Transverse colon (tissue), 4 donors: ENCODE measurements at regions not wholly inside any gene's neighbourhood (a gene's known extent, or its start where the extent isn't known, plus 50 kb on each side); places are given as distances from the start of the nearest gene placed in this dataset.

ENCODE experiments used
- DNase-seq: peaks from one replicate; pipeline ENCODE4 v3.0.0-alpha.2; 2019
- H3K27ac ChIP-seq, 4 donors: fragments of 200-600 bp; sonication (generic); 2 replicates each; pipeline ENCODE4 v1.5.1; 2016 to 2018; ENCODE audit warnings: inconsistent platforms in 4 of 4
- H3K27me3 ChIP-seq: fragments of 200-600 bp; sonication (generic); 2 replicates; pipeline ENCODE4 v1.5.1; 2017; ENCODE audit warnings: inconsistent platforms
- H3K36me3 ChIP-seq, 4 donors: fragments of 200-600 bp; sonication (generic); 2 replicates each; pipeline ENCODE4 v1.5.1; 2017 to 2019; ENCODE audit warnings: inconsistent platforms in 4 of 4
- H3K4me1 ChIP-seq, 4 donors: fragments of 200-600 bp; sonication (generic); 2 replicates each; pipeline ENCODE4 v1.5.1; 2017 to 2020; ENCODE audit warnings: inconsistent platforms in 4 of 4
- H3K4me3 ChIP-seq, 4 donors: fragments of 200-600 bp; sonication (generic); 1 replicate in 1 of 4; 2 replicates in 3 of 4; pipeline versions ENCODE4 v1.5.1 to v1.6.1; 2017 to 2019; ENCODE audit warnings: inconsistent platforms in 4 of 4
- H3K9me3 ChIP-seq, 2 donors: fragments of 200-600 bp; sonication (generic); 2 replicates each; pipeline ENCODE4 v1.5.1; 2017 to 2019; ENCODE audit warnings: inconsistent platforms in 2 of 2
- CTCF ChIP-seq, 5 experiments: fragments of 200-600 bp in 3 of 5; fragments of 450-650 bp in 2 of 5; sonication (generic) in 3 of 5; IDR thresholded peaks; 1 replicate in 2 of 5; 2 replicates in 3 of 5; pipeline ENCODE4 v1.5.1; 2016 to 2017; ENCODE audit warnings: antibody characterized with exemption in 5 of 5, inconsistent platforms in 3 of 5, mild to moderate bottlenecking in 2 of 5, moderate library complexity in 1 of 5
- EP300 ChIP-seq: sonication (generic); formaldehyde crosslinking; IDR thresholded peaks from one replicate; pipeline ENCODE4 v1.6.1; 2017; ENCODE audit warnings: antibody characterized with exemption, low read depth
- POLR2A ChIP-seq: fragments of 450-650 bp; IDR thresholded peaks from one replicate; pipeline ENCODE4 v1.6.1; 2016; ENCODE audit warnings: antibody characterized with exemption, mild to moderate bottlenecking, moderate library complexity
- POLR2AphosphoS5 ChIP-seq, 3 donors: sonication (generic); formaldehyde crosslinking; IDR thresholded peaks; one replicate each; pipeline ENCODE4 v1.6.1; 2016; ENCODE audit warnings: antibody characterized with exemption in 3 of 3
- WGBS, 2 donors: methylation state at CpG; one replicate each; pipeline ENCODE4 v1.1.5; 2018; ENCODE audit warnings: low coverage in 1 of 2; 5-methylcytosine and 5-hydroxymethylcytosine counted together
- in situ Hi-C, 4 donors: fragments of 200-750 bp; cut with MboI; loops; one replicate each; pipeline versions ENCODE4 v1.15.0 to v1.15.1; 2017; ENCODE audit warnings: low sequenced_read_pairs in 3 of 4, low pct_ligation_motif_present in 1 of 4, low pct_unique_long_range_greater_than_20kb in 1 of 4
- intact Hi-C: fragments of 100-400 bp; cut with DNase I; formaldehyde crosslinking; loops from one replicate; pipeline ENCODE4 v1.15.1; 2023; ENCODE audit warnings: low total_unique reads

- Histone ChIP-seq H3K27ac (no peak overlapping the region), H3K4me3 (no peak overlapping the region), H3K27me3 (no peaks in the 10 kb centered on the region), H3K4me1 (no peaks in the 10 kb centered on the region), H3K9me3 (no peaks in the 10 kb centered on the region), H3K36me3 (no peaks in the 10 kb centered on the region)
- in situ Hi-C loops = no loop called here
- intact Hi-C loops = no loop called here
- no peak for TF ChIP-seq CTCF (IDR thresholded peaks at IDR 0.05)
- TF ChIP-seq POLR2AphosphoS5 (IDR thresholded peaks at IDR 0.05) = no peak
- TF ChIP-seq POLR2A = no peak
- TF ChIP-seq EP300 = no peak
- 72 to 81% methylated on average over 2 of the region's 2 CpGs for WGBS, 2 donors
- DNase-seq = no peak
Observed at GRCh38 chr4:131367441-131367840, 1781.7 kb upstream of the PCDH10 start.

GRCh38 chr4:131370846-131371245 lies 1778.2 kb upstream of the PCDH10 start:
- H3K36me3 ChIP-seq = no peaks in the 10 kb centered on the region
- H3K27ac ChIP-seq = no peak overlapping the region
- TF ChIP-seq POLR2AphosphoS5 (IDR thresholded peaks at IDR 0.05) = no peak
- TF ChIP-seq POLR2A = no peak
- TF ChIP-seq CTCF (IDR thresholded peaks at IDR 0.05) = no peak
- no peak for TF ChIP-seq EP300
- no peaks in the 10 kb centered on the region for H3K27me3 ChIP-seq
- no peak overlapping the region for H3K4me3 ChIP-seq
- intact Hi-C loops (no loop called here), in situ Hi-C loops (no loop called here)
- no peaks in the 10 kb centered on the region for H3K9me3 ChIP-seq
- no peak for DNase-seq
- H3K4me1 ChIP-seq = no peaks in the 10 kb centered on the region

- in situ Hi-C loops (no loop called here), intact Hi-C loops (no loop called here)
- Histone ChIP-seq H3K9me3 (no peaks in the 10 kb centered on the region), H3K4me3 (no peak overlapping the region), H3K36me3 (no peaks in the 10 kb centered on the region), H3K27ac (no peak overlapping the region), H3K4me1 (no peaks in the 10 kb centered on the region), H3K27me3 (no peaks in the 10 kb centered on the region)
- DNase-seq = no peak
- 80 to 94% methylated on average over 2 of the region's 2 CpGs for WGBS, 2 donors
- TF ChIP-seq EP300 (no peak), CTCF (IDR thresholded peaks at IDR 0.05) (no peak), POLR2A (no peak), POLR2AphosphoS5 (IDR thresholded peaks at IDR 0.05) (no peak)
Observed at GRCh38 chr4:131381055-131381454, 1768.0 kb upstream of the PCDH10 start.

GRCh38 chr4:131382839-131383238 lies 1766.3 kb upstream of the PCDH10 start:
- in situ Hi-C loops = no loop called here
- intact Hi-C loops = no loop called here
- 66 to 79% methylated on average over 4 of the region's 4 CpGs for WGBS, 2 donors
- Histone ChIP-seq H3K36me3 (no peaks in the 10 kb centered on the region), H3K4me3 (no peak overlapping the region), H3K9me3 (no peaks in the 10 kb centered on the region), H3K27ac (no peak overlapping the region), H3K27me3 (no peaks in the 10 kb centered on the region), H3K4me1 (no peaks in the 10 kb centered on the region)
- TF ChIP-seq CTCF (IDR thresholded peaks at IDR 0.05) (no peak), POLR2A (no peak), POLR2AphosphoS5 (IDR thresholded peaks at IDR 0.05) (no peak), EP300 (no peak)
- no peak for DNase-seq
